HL-60 (cell line): ENCODE measurements at regions not wholly inside any gene's neighbourhood (a gene's known extent, or its start where the extent isn't known, plus 50 kb on each side); places are given as distances from the start of the nearest gene placed in this dataset.

ENCODE experiments used
- DNase-seq, 2 experiments: peaks; one replicate each; pipeline ENCODE4 v3.0.0-alpha.2; 2010 to 2020; ENCODE audit warnings: low read depth in 1 of 2, low spot score in 1 of 2
- H3K27ac ChIP-seq: fragments of 250-450 bp; sonication (Bioruptor Pico); replicated peaks from 2 replicates; pipeline ENCODE4 v1.5.1; 2020; ENCODE audit warnings: mild to moderate bottlenecking, moderate library complexity
- H3K27me3 ChIP-seq: fragments of 250-450 bp; sonication (Bioruptor Pico); 2 replicates; pipeline ENCODE4 v1.5.1; 2021; ENCODE audit warnings: mild to moderate bottlenecking, moderate library complexity; ENCODE audit not compliant: insufficient read depth, poor library complexity, severe bottlenecking
- H3K4me3 ChIP-seq: replicated peaks from 2 replicates; pipeline ENCODE4 v1.5.1; 2011; ENCODE audit warnings: mild to moderate bottlenecking, control low read depth, low read length; ENCODE audit not compliant: insufficient read depth
- GABPA ChIP-seq: IDR thresholded peaks from 2 replicates; pipeline ENCODE4 v1.6.1; 2012; ENCODE audit warnings: low read depth
- POLR2AphosphoS5 ChIP-seq: IDR thresholded peaks from 2 replicates; pipeline ENCODE4 v1.6.1; 2012; ENCODE audit warnings: low read depth
- SPI1 ChIP-seq: IDR thresholded peaks from 2 replicates; pipeline ENCODE4 v1.6.1; 2012; ENCODE audit warnings: low read depth, mild to moderate bottlenecking, borderline replicate concordance
- TF ChIP-seq, protein P1 (sequence below): IDR thresholded peaks from one replicate; pipeline ENCODE4 v1.5.1; 2011; ENCODE audit warnings: low read length, control low read depth, inconsistent platforms; ENCODE audit not compliant: insufficient read depth
- TF ChIP-seq, protein P2 (sequence below): IDR thresholded peaks from 2 replicates; pipeline ENCODE4 v1.6.1; 2012; ENCODE audit warnings: low read depth; ENCODE audit not compliant: insufficient replicate concordance

DNA sequence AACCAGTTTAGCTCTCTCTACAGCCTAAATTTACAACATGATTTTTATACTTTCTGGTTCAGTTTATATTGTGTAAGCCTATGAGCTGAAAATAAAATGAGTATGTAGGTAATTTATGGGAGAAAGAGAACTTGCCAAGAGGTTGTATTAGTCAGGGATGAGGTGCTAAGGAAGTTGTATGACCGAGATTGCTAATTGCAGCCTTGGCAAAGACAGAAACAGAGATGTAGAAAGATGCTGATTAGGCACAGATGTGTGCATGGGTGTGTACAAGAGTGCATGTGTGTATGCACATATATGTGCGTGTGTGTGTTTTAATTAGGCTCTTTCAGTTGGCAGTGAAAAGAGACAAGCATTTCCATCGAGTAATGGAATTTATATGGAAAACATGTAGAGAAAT lies 213.9 kb downstream of the FBXO15 start:
- DNase-seq = no peak
- TF ChIP-seq SPI1 = no peak
- no peak for TF ChIP-seq GABPA
- no peak for TF ChIP-seq POLR2AphosphoS5
- TF ChIP-seq, protein P1, sequence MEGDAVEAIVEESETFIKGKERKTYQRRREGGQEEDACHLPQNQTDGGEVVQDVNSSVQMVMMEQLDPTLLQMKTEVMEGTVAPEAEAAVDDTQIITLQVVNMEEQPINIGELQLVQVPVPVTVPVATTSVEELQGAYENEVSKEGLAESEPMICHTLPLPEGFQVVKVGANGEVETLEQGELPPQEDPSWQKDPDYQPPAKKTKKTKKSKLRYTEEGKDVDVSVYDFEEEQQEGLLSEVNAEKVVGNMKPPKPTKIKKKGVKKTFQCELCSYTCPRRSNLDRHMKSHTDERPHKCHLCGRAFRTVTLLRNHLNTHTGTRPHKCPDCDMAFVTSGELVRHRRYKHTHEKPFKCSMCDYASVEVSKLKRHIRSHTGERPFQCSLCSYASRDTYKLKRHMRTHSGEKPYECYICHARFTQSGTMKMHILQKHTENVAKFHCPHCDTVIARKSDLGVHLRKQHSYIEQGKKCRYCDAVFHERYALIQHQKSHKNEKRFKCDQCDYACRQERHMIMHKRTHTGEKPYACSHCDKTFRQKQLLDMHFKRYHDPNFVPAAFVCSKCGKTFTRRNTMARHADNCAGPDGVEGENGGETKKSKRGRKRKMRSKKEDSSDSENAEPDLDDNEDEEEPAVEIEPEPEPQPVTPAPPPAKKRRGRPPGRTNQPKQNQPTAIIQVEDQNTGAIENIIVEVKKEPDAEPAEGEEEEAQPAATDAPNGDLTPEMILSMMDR = no peak
- TF ChIP-seq, protein P2, sequence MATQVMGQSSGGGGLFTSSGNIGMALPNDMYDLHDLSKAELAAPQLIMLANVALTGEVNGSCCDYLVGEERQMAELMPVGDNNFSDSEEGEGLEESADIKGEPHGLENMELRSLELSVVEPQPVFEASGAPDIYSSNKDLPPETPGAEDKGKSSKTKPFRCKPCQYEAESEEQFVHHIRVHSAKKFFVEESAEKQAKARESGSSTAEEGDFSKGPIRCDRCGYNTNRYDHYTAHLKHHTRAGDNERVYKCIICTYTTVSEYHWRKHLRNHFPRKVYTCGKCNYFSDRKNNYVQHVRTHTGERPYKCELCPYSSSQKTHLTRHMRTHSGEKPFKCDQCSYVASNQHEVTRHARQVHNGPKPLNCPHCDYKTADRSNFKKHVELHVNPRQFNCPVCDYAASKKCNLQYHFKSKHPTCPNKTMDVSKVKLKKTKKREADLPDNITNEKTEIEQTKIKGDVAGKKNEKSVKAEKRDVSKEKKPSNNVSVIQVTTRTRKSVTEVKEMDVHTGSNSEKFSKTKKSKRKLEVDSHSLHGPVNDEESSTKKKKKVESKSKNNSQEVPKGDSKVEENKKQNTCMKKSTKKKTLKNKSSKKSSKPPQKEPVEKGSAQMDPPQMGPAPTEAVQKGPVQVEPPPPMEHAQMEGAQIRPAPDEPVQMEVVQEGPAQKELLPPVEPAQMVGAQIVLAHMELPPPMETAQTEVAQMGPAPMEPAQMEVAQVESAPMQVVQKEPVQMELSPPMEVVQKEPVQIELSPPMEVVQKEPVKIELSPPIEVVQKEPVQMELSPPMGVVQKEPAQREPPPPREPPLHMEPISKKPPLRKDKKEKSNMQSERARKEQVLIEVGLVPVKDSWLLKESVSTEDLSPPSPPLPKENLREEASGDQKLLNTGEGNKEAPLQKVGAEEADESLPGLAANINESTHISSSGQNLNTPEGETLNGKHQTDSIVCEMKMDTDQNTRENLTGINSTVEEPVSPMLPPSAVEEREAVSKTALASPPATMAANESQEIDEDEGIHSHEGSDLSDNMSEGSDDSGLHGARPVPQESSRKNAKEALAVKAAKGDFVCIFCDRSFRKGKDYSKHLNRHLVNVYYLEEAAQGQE = no peak
- no peak overlapping the region for H3K27ac ChIP-seq
- H3K4me3 ChIP-seq = no peak overlapping the region
- H3K27me3 ChIP-seq = no peaks in the 10 kb centered on the region

DNA sequence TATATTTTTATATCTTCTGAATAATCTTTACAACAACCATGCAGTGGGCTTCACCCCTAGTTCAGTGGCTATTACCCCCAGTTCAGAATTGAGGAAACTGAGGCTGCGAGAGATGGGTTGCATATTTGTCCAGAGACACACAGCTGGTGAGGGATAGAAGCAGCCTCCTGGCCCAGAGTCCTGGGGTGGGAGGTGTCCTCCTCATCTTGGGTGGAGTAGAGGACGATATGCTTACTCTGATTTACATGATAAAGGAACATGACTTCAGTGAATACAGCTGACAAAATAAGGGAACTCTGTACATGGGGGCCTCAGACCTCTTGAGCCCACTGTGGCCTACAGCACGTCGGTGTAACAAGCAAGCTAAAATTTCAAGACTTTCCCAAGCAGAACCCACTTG lies 214.7 kb downstream of the FBXO15 start:
- H3K27ac ChIP-seq = no peak overlapping the region
- H3K4me3 ChIP-seq = no peak overlapping the region
- TF ChIP-seq, protein P1 = no peak
- TF ChIP-seq GABPA (no peak), POLR2AphosphoS5 (no peak), SPI1 (no peak)
- TF ChIP-seq, protein P2 = no peak
- H3K27me3 ChIP-seq = no peaks in the 10 kb centered on the region
- no peak for DNase-seq

DNA sequence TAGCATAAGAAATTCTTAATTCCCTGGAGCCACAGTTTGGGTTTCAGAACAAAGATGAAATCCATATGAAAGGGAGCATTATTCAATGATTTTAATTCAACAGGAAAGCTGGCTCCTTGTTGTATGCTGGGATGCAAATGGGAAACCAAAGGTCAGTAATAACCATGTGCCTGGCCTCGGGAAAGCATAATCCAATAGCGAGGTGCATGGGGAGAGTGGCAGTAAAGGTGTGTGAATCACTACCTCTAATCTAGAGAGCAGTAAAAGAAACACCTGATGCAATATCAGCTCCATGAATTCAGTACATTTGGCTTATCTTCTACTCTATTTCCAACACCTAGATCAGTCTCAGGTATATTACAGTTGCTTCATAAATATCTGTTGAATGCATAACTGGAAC lies 220.1 kb downstream of the FBXO15 start:
- no peak overlapping the region for H3K27ac ChIP-seq
- TF ChIP-seq, protein P2 = no peak
- TF ChIP-seq GABPA = no peak
- DNase-seq = no peak
- H3K4me3 ChIP-seq = no peak overlapping the region
- H3K27me3 ChIP-seq = no peaks in the 10 kb centered on the region

DNA sequence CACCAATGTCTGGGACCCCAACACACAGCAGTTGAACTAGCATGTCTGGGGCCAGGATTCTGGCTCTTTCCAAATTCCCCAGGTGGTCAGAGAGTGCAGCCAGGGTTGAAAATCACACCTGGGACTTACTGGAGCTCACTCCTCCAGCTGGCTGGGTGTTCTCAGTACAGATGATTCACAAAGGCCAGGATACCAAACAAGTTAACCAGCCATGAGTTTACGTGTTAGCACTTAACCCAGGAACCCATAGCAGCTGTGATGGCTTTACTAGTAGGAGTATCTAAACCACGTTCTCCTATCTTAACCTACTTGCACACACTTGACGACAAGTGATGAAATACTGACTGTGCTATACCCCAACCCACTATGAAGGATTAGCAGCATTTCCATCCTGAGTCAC lies 222.8 kb downstream of the FBXO15 start:
- Histone ChIP-seq H3K4me3 (no peak overlapping the region), H3K27ac (no peak overlapping the region), H3K27me3 (peaks cover 4% of the 10 kb centered on the region)
- TF ChIP-seq, protein P1 = no peak
- TF ChIP-seq, protein P2 = no peak
- TF ChIP-seq SPI1 = no peak
- no peak for TF ChIP-seq GABPA
- TF ChIP-seq POLR2AphosphoS5 = no peak
- no peak for DNase-seq
